Osteocyte (in vitro differentiated cells): ENCODE measurements at regions not wholly inside any gene's neighbourhood (a gene's known extent, or its start where the extent isn't known, plus 50 kb on each side); places are given as distances from the start of the nearest gene placed in this dataset.

ENCODE experiments used
- DNase-seq: peaks from one replicate; pipeline ENCODE4 v3.0.0; 2021; ENCODE audit warnings: mixed read lengths; ENCODE audit not compliant: unreplicated experiment; ENCODE audit errors: extremely low spot score
- H3K27ac Mint-ChIP-seq: one replicate; pipeline ENCODE4 v1.8.0; 2021; ENCODE audit warnings: mild to moderate bottlenecking, mixed read lengths; ENCODE audit not compliant: unreplicated experiment
- H3K27me3 Mint-ChIP-seq: one replicate; pipeline ENCODE4 v1.8.0; 2021; ENCODE audit warnings: mixed read lengths; ENCODE audit not compliant: unreplicated experiment
- H3K36me3 Mint-ChIP-seq: one replicate; pipeline ENCODE4 v1.8.0; 2021; ENCODE audit warnings: mixed read lengths; ENCODE audit not compliant: unreplicated experiment
- H3K4me1 Mint-ChIP-seq: one replicate; pipeline ENCODE4 v1.8.0; 2021; ENCODE audit warnings: mixed read lengths; ENCODE audit not compliant: unreplicated experiment
- H3K4me3 Mint-ChIP-seq: one replicate; pipeline ENCODE4 v1.8.0; 2021; ENCODE audit warnings: mild to moderate bottlenecking, moderate library complexity, mixed read lengths; ENCODE audit not compliant: unreplicated experiment
- H3K9me3 Mint-ChIP-seq: one replicate; pipeline ENCODE4 v1.8.0; 2021; ENCODE audit warnings: mixed read lengths; ENCODE audit not compliant: unreplicated experiment
- TF ChIP-seq, protein P1 (sequence below): fragments of 200-600 bp; sonication (generic); IDR thresholded peaks from 2 replicates; pipeline ENCODE4 v1.5.0; 2021; ENCODE audit warnings: antibody characterized with exemption, mild to moderate bottlenecking, moderate library complexity

DNA sequence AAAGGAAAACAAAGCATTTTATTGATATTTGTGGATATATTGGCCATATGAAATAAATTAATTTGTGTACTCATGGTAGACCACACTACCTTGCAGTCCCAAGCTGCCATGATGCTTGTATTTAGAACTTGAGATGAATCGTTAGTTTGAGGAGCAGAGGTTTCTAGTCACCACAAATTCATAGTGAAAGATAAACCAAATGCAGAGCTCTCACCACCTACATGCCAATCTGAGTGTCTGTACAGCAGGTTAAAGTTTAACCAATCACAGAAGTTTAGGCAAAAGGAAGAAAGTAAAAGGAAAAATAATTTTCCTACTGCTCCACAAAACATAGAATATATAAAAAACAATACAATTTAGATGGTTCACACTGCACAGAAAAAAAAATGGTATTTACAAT, 163.6 kb upstream of the FTMT start:
- DNase-seq: no peak
- H3K27me3 Mint-ChIP-seq: peaks cover 10% of the 10 kb centered on the region
- TF ChIP-seq, protein P1, sequence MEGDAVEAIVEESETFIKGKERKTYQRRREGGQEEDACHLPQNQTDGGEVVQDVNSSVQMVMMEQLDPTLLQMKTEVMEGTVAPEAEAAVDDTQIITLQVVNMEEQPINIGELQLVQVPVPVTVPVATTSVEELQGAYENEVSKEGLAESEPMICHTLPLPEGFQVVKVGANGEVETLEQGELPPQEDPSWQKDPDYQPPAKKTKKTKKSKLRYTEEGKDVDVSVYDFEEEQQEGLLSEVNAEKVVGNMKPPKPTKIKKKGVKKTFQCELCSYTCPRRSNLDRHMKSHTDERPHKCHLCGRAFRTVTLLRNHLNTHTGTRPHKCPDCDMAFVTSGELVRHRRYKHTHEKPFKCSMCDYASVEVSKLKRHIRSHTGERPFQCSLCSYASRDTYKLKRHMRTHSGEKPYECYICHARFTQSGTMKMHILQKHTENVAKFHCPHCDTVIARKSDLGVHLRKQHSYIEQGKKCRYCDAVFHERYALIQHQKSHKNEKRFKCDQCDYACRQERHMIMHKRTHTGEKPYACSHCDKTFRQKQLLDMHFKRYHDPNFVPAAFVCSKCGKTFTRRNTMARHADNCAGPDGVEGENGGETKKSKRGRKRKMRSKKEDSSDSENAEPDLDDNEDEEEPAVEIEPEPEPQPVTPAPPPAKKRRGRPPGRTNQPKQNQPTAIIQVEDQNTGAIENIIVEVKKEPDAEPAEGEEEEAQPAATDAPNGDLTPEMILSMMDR: no peak
- no peaks in the 10 kb centered on the region for H3K9me3 Mint-ChIP-seq
- H3K4me3 Mint-ChIP-seq: no peak overlapping the region
- no peak overlapping the region for H3K27ac Mint-ChIP-seq
- no peaks in the 10 kb centered on the region for H3K36me3 Mint-ChIP-seq
- no peaks in the 10 kb centered on the region for H3K4me1 Mint-ChIP-seq

DNA sequence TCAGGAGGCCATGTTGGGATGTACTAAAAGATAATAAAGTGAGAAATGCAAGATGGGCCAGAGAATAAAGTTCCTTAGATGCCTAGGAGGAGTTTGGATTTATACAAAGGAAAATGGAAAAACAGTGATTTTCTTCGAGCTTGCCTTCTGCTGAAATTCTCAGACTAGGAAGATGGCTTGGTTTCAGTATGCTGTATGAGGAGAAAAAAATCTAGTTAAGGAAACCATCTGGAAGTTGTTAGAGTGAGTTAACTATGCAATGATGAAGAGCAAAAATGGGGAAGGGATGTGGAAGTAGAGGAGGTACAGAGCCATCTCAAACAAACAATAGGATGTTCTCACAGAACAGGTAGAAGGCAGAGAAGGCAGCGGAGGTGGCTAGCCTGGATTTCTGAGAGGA, 162.9 kb upstream of the FTMT start:
- no peak for DNase-seq
- Mint-ChIP-seq H3K27ac (no peak overlapping the region), H3K36me3 (no peaks in the 10 kb centered on the region), H3K4me3 (no peak overlapping the region), H3K4me1 (no peaks in the 10 kb centered on the region), H3K27me3 (peaks cover 10% of the 10 kb centered on the region), H3K9me3 (no peaks in the 10 kb centered on the region)
- TF ChIP-seq, protein P1: no peak

DNA sequence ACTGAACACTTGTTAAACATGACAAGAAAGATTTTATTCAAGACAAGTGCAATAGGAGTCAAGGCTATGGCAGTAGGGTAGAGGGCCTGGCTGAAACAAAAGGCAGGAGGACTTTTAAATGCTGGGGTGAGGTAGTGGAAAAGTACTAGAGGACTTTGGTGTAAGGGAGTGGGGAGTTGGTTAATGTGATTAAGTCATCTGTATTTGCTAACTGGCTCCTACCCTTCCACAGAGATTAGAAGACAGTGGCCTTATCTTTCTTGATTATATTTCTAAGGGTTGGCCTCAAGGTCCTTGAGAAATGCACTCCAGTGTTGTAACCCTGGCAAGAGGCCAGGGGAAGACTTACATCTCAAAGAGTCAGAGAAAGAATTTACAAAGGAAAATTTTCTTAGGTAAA, 160.2 kb upstream of the FTMT start:
- Mint-ChIP-seq H3K36me3 (no peaks in the 10 kb centered on the region), H3K27ac (no peak overlapping the region), H3K27me3 (peaks cover 10% of the 10 kb centered on the region), H3K9me3 (no peaks in the 10 kb centered on the region), H3K4me3 (no peak overlapping the region), H3K4me1 (no peaks in the 10 kb centered on the region)
- TF ChIP-seq, protein P1: no peak
- DNase-seq: no peak

DNA sequence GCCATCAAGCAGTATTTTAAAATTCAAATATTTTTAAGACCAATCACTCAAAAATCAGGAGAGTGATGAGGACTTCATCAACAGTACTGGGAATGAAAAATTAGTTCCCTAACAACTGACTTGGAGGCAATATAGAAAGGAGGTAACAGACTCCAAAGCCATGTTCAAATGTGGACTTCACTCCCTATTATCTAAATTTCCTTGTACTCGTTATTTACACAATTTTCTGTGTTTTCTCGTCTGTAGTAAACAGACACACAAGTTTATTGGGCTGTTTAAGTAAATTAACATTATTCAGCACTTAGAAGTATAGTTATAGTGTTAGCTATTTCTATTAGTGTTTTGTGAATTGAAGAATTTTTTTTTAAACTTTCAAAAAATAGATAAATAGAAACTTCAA, 159.5 kb upstream of the FTMT start:
- peaks cover 10% of the 10 kb centered on the region for H3K27me3 Mint-ChIP-seq
- no peak overlapping the region for H3K4me3 Mint-ChIP-seq

DNA sequence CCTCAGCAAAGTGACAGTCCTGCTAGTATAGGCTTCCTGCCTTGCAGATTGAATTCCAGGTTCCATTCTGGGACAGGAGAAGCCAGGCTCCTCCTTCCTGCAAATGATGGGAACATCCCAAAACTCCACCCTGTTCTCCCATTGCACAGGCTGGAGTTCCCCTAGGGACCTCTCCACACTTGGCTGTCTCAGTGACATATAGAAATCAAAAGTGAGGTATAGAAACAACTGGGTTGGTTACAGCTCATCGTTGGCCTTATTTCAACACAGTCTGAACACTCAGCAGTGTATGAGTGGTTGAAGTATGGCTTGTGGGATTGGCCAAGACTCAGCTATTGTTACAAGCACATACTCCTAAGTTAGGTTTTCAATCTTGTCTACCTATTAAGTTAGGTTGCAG, 157.8 kb upstream of the FTMT start:
- DNase-seq: no peak
- Mint-ChIP-seq H3K27me3 (peaks cover 6% of the 10 kb centered on the region), H3K4me3 (no peak overlapping the region), H3K4me1 (no peaks in the 10 kb centered on the region), H3K9me3 (no peaks in the 10 kb centered on the region), H3K36me3 (no peaks in the 10 kb centered on the region), H3K27ac (no peak overlapping the region)
- TF ChIP-seq, protein P1: no peak

More for the DNA sequence above, 159.5 kb upstream of the FTMT start:
- Mint-ChIP-seq H3K27ac (no peak overlapping the region), H3K9me3 (no peaks in the 10 kb centered on the region), H3K36me3 (no peaks in the 10 kb centered on the region), H3K4me1 (no peaks in the 10 kb centered on the region)
- TF ChIP-seq, protein P1: no peak
- no peak for DNase-seq
